Astrocyte (in vitro differentiated cells and primary cell): ENCODE measurements at regions not wholly inside any gene's neighbourhood (a gene's known extent, or its start where the extent isn't known, plus 50 kb on each side); places are given as distances from the start of the nearest gene placed in this dataset.

ENCODE experiments used
- DNase-seq: peaks from one replicate; pipeline ENCODE4 v3.0.0-alpha.2; 2010; ENCODE audit warnings: low read depth
- FAIRE-seq: peaks from 2 replicates; lab custom pipeline; 2011; peaks lifted over from hg19 to GRCh38; lab: Jason Lieb, UNC
- H2AFZ ChIP-seq: 2 replicates; pipeline ENCODE4 v1.6.0; 2012; ENCODE audit warnings: low read depth, low read length, inconsistent platforms
- H3K27ac ChIP-seq: 2 replicates; pipeline ENCODE4 v1.5.1; 2011; ENCODE audit warnings: low read depth, low read length, inconsistent platforms
- H3K27me3 ChIP-seq: 2 replicates; pipeline ENCODE4 v1.6.0; 2011; ENCODE audit warnings: low read length, inconsistent platforms; ENCODE audit not compliant: insufficient read depth
- H3K36me3 ChIP-seq: 2 replicates; pipeline ENCODE4 v1.5.1; 2011; ENCODE audit warnings: low read length, inconsistent platforms; ENCODE audit not compliant: insufficient read depth
- H3K4me1 ChIP-seq: 2 replicates; pipeline ENCODE4 v1.5.1; 2011; ENCODE audit warnings: low read length, inconsistent platforms; ENCODE audit not compliant: insufficient read depth
- H3K4me2 ChIP-seq: 2 replicates; pipeline ENCODE4 v1.6.0; 2012; ENCODE audit warnings: low read length, inconsistent platforms
- H3K4me3 ChIP-seq: 2 replicates; pipeline ENCODE4 v1.5.1; 2011; ENCODE audit warnings: low read depth, mild to moderate bottlenecking, low read length, inconsistent platforms; ENCODE audit not compliant: insufficient read depth
- H3K79me2 ChIP-seq: 2 replicates; pipeline ENCODE4 v1.6.0; 2012; ENCODE audit warnings: mild to moderate bottlenecking, low read length, inconsistent platforms; ENCODE audit not compliant: insufficient read depth
- H3K9ac ChIP-seq: 2 replicates; pipeline ENCODE4 v1.6.0; 2012; ENCODE audit warnings: mild to moderate bottlenecking, low read length, inconsistent platforms
- H3K9me3 ChIP-seq: 2 replicates; pipeline ENCODE4 v1.5.1; 2012; ENCODE audit warnings: low read depth, mild to moderate bottlenecking, low read length, inconsistent platforms; ENCODE audit not compliant: insufficient read depth
- H4K20me1 ChIP-seq: 2 replicates; pipeline ENCODE4 v1.6.0; 2012; ENCODE audit warnings: low read length, inconsistent platforms; ENCODE audit not compliant: insufficient read depth
- H3K27ac Mint-ChIP-seq: one replicate; pipeline ENCODE4 v1.8.0; 2021; ENCODE audit warnings: mild to moderate bottlenecking, mixed read lengths; ENCODE audit not compliant: unreplicated experiment
- H3K27me3 Mint-ChIP-seq: one replicate; pipeline ENCODE4 v1.8.0; 2021; ENCODE audit warnings: low read depth, mixed read lengths; ENCODE audit not compliant: unreplicated experiment
- H3K36me3 Mint-ChIP-seq: one replicate; pipeline ENCODE4 v1.8.0; 2021; ENCODE audit warnings: low read depth, mixed read lengths; ENCODE audit not compliant: unreplicated experiment
- H3K4me1 Mint-ChIP-seq: one replicate; pipeline ENCODE4 v1.8.0; 2021; ENCODE audit warnings: low read depth, mixed read lengths; ENCODE audit not compliant: unreplicated experiment
- H3K4me3 Mint-ChIP-seq: one replicate; pipeline ENCODE4 v1.8.0; 2021; ENCODE audit warnings: mild to moderate bottlenecking, moderate library complexity, mixed read lengths; ENCODE audit not compliant: unreplicated experiment
- H3K9me3 Mint-ChIP-seq: one replicate; pipeline ENCODE4 v1.8.0; 2021; ENCODE audit warnings: mild to moderate bottlenecking, mixed read lengths; ENCODE audit not compliant: unreplicated experiment
- CTCF ChIP-seq: IDR thresholded peaks from 2 replicates; pipeline ENCODE4 v1.5.1; 2011; ENCODE audit warnings: low read depth, mild to moderate bottlenecking, inconsistent platforms, low read length, moderate library complexity; ENCODE audit not compliant: insufficient read depth
- EZH2 ChIP-seq: IDR thresholded peaks from 2 replicates; pipeline ENCODE4 v1.6.1; 2012; ENCODE audit warnings: mild to moderate bottlenecking, low read length, inconsistent platforms; ENCODE audit not compliant: insufficient read depth

- Histone ChIP-seq H3K4me3 (no peak overlapping the region), H2AFZ (no peak overlapping the region), H4K20me1 (no peaks in the 10 kb centered on the region), H3K79me2 (no peaks in the 10 kb centered on the region), H3K9me3 (no peaks in the 10 kb centered on the region), H3K27me3 (no peaks in the 10 kb centered on the region), H3K27ac (peak overlapping the region; percentile 14), H3K36me3 (no peaks in the 10 kb centered on the region), H3K4me1 (peaks cover 29% of the 10 kb centered on the region), H3K4me2 (peak overlapping the region; percentile 50), H3K9ac (no peak overlapping the region)
- TF ChIP-seq CTCF (no peak), EZH2 (no peak)
- H3K4me3 Mint-ChIP-seq = no peak overlapping the region
- DNase-seq (peak; percentile 55), FAIRE-seq (peak; percentile 20)
- H3K36me3 Mint-ChIP-seq = peaks cover under 1% of the 10 kb centered on the region
- peaks cover 29% of the 10 kb centered on the region for H3K4me1 Mint-ChIP-seq
- no peaks in the 10 kb centered on the region for H3K27me3 Mint-ChIP-seq
- peak overlapping the region; percentile 96 for H3K27ac Mint-ChIP-seq
- H3K9me3 Mint-ChIP-seq = peaks cover 3% of the 10 kb centered on the region
These were observed 109.1 kb upstream of the MAX start for GRCh38 chr14:65211341-65211987.

- H3K27ac Mint-ChIP-seq = peak overlapping the region; percentile 5
- no peak overlapping the region for H2AFZ ChIP-seq
- no peak overlapping the region for H3K4me2 ChIP-seq
- peaks cover 4% of the 10 kb centered on the region for H3K27me3 Mint-ChIP-seq
- H3K79me2 ChIP-seq = no peaks in the 10 kb centered on the region
- TF ChIP-seq CTCF (no peak), EZH2 (no peak)
- no peaks in the 10 kb centered on the region for H3K36me3 ChIP-seq
- H3K4me3 ChIP-seq = no peak overlapping the region
- peaks cover 20% of the 10 kb centered on the region for H3K4me1 ChIP-seq
- no peak for DNase-seq
- no peak for FAIRE-seq
- H3K9me3 ChIP-seq = no peaks in the 10 kb centered on the region
- peaks cover 3% of the 10 kb centered on the region for H3K36me3 Mint-ChIP-seq
- H4K20me1 ChIP-seq = no peaks in the 10 kb centered on the region
- H3K4me1 Mint-ChIP-seq = peaks cover 23% of the 10 kb centered on the region
- no peaks in the 10 kb centered on the region for H3K9me3 Mint-ChIP-seq
- H3K27ac ChIP-seq = no peak overlapping the region
- H3K27me3 ChIP-seq = no peaks in the 10 kb centered on the region
- no peak overlapping the region for H3K4me3 Mint-ChIP-seq
- H3K9ac ChIP-seq = no peak overlapping the region
These were observed 111.0 kb upstream of the MAX start for GRCh38 chr14:65213316-65213715.

GRCh38 chr14:65214741-65215140 is 112.4 kb upstream of the MAX start:
- Histone ChIP-seq H3K9ac (no peak overlapping the region), H3K4me2 (no peak overlapping the region), H3K4me1 (peaks cover 20% of the 10 kb centered on the region), H3K9me3 (no peaks in the 10 kb centered on the region), H3K27ac (no peak overlapping the region), H2AFZ (no peak overlapping the region), H3K4me3 (no peak overlapping the region), H3K36me3 (no peaks in the 10 kb centered on the region), H4K20me1 (no peaks in the 10 kb centered on the region), H3K79me2 (no peaks in the 10 kb centered on the region), H3K27me3 (no peaks in the 10 kb centered on the region)
- DNase-seq (no peak), FAIRE-seq (no peak)
- no peak for TF ChIP-seq CTCF
- TF ChIP-seq EZH2 = no peak
- H3K27ac Mint-ChIP-seq = no peak overlapping the region
- peaks cover 19% of the 10 kb centered on the region for H3K4me1 Mint-ChIP-seq
- peaks cover 4% of the 10 kb centered on the region for H3K27me3 Mint-ChIP-seq
- no peak overlapping the region for H3K4me3 Mint-ChIP-seq
- peaks cover 3% of the 10 kb centered on the region for H3K36me3 Mint-ChIP-seq
- no peaks in the 10 kb centered on the region for H3K9me3 Mint-ChIP-seq
